CD14-positive monocyte (primary cell): ENCODE measurements at regions not wholly inside any gene's neighbourhood (a gene's known extent, or its start where the extent isn't known, plus 50 kb on each side); places are given as distances from the start of the nearest gene placed in this dataset.

ENCODE experiments used
- DNase-seq, 3 donors: peaks; one replicate each; pipeline ENCODE4 v3.0.0-alpha.2; 2011 to 2022
- H2AFZ ChIP-seq: 2 replicates; pipeline ENCODE4 v1.6.0; 2012; ENCODE audit warnings: mild to moderate bottlenecking, low read depth, low read length, inconsistent platforms; ENCODE audit not compliant: insufficient read depth, poor library complexity, severe bottlenecking
- H3K27ac ChIP-seq, 2 donors: 1 replicate in 1 of 2; 2 replicates in 1 of 2; pipeline ENCODE4 v1.5.1; 2012 to 2013; ENCODE audit warnings: low read length in 2 of 2, control low read depth in 1 of 2, inconsistent platforms in 1 of 2, low read depth in 1 of 2, mild to moderate bottlenecking in 1 of 2
- H3K27me3 ChIP-seq, 2 donors: one replicate each; pipeline versions ENCODE4 v1.6.0 to v1.6.1; 2011 to 2013; ENCODE audit warnings: low read length in 2 of 2; ENCODE audit not compliant: control insufficient read depth in 2 of 2, insufficient read depth in 2 of 2
- H3K36me3 ChIP-seq, 2 donors: replicated peaks in 1 of 2; 1 replicate in 1 of 2; 2 replicates in 1 of 2; pipeline versions ENCODE4 v1.5.1 to v1.6.1; 2012 to 2013; ENCODE audit warnings: low read length in 2 of 2, control low read depth in 1 of 2, inconsistent platforms in 1 of 2, mild to moderate bottlenecking in 1 of 2; ENCODE audit not compliant: insufficient read depth in 2 of 2, control insufficient read depth in 1 of 2
- H3K4me1 ChIP-seq, 2 donors: 1 replicate in 1 of 2; 2 replicates in 1 of 2; pipeline versions ENCODE4 v1.5.1 to v1.6.1; 2012 to 2013; ENCODE audit warnings: low read length in 2 of 2, control low read depth in 1 of 2, inconsistent platforms in 1 of 2, mild to moderate bottlenecking in 1 of 2, moderate library complexity in 1 of 2; ENCODE audit not compliant: insufficient read depth in 2 of 2, control insufficient read depth in 1 of 2
- H3K4me2 ChIP-seq: replicated peaks from 2 replicates; pipeline ENCODE3; 2012; ENCODE audit warnings: low read length, moderate library complexity, mild to moderate bottlenecking; ENCODE audit not compliant: poor library complexity, severe bottlenecking; ENCODE audit errors: extremely low read depth
- H3K4me3 ChIP-seq, 3 experiments: fragments of 200-600 bp in 1 of 3; sonication (generic) in 1 of 3; replicated peaks in 1 of 3; 1 replicate in 2 of 3; 2 replicates in 1 of 3; pipeline ENCODE4 v1.5.1; 2011 to 2013; ENCODE audit warnings: low read length in 3 of 3, mild to moderate bottlenecking in 3 of 3, control low read depth in 2 of 3, low read depth in 2 of 3, inconsistent platforms in 1 of 3, moderate library complexity in 1 of 3
- H3K79me2 ChIP-seq: 2 replicates; pipeline ENCODE4 v1.6.0; 2012; ENCODE audit warnings: mild to moderate bottlenecking, control low read depth, inconsistent platforms, low read length, moderate library complexity; ENCODE audit not compliant: insufficient read depth
- H3K9ac ChIP-seq: 2 replicates; pipeline ENCODE4 v1.6.0; 2017; ENCODE audit warnings: low read length, mild to moderate bottlenecking; ENCODE audit not compliant: insufficient read depth, poor library complexity, severe bottlenecking
- H3K9me3 ChIP-seq, 2 donors: replicated peaks in 1 of 2; 1 replicate in 1 of 2; 2 replicates in 1 of 2; pipeline versions ENCODE4 v1.5.1 to v1.6.1; 2012 to 2013; ENCODE audit warnings: low read length in 2 of 2, control low read depth in 1 of 2; ENCODE audit not compliant: control insufficient read depth in 1 of 2, insufficient read depth in 1 of 2
- H4K20me1 ChIP-seq: 2 replicates; pipeline ENCODE4 v1.6.0; 2012; ENCODE audit warnings: mild to moderate bottlenecking, low read length, control low read depth, moderate library complexity; ENCODE audit not compliant: insufficient read depth
- H3K27ac Mint-ChIP-seq, 7 donors: one replicate each; pipeline ENCODE4 v1.8.0; 2020; ENCODE audit warnings: mild to moderate bottlenecking in 7 of 7, mixed read lengths in 7 of 7, moderate library complexity in 6 of 7, inconsistent platforms in 2 of 7
- H3K27me3 Mint-ChIP-seq, 3 donors: one replicate each; pipeline ENCODE4 v1.8.0; 2021 to 2022; ENCODE audit warnings: low read depth in 3 of 3, mild to moderate bottlenecking in 3 of 3, mixed read lengths in 3 of 3, moderate library complexity in 3 of 3, inconsistent platforms in 1 of 3
- H3K36me3 Mint-ChIP-seq, 2 donors: one replicate each; pipeline ENCODE4 v1.8.0; 2020; ENCODE audit warnings: mixed read lengths in 2 of 2, inconsistent platforms in 1 of 2, mild to moderate bottlenecking in 1 of 2
- H3K4me1 Mint-ChIP-seq: one replicate; pipeline ENCODE4 v1.8.0; 2020; ENCODE audit warnings: mild to moderate bottlenecking, mixed read lengths
- H3K4me3 Mint-ChIP-seq, 2 donors: one replicate each; pipeline ENCODE4 v1.8.0; 2020; ENCODE audit warnings: mild to moderate bottlenecking in 2 of 2, mixed read lengths in 2 of 2, moderate library complexity in 1 of 2
- H3K9me3 Mint-ChIP-seq, 7 donors: one replicate each; pipeline ENCODE4 v1.8.0; 2020 to 2022; ENCODE audit warnings: mixed read lengths in 7 of 7, mild to moderate bottlenecking in 6 of 7, moderate library complexity in 6 of 7, inconsistent platforms in 2 of 7
- CTCF ChIP-seq: fragments of 200-600 bp; IDR thresholded peaks from one replicate; pipeline ENCODE4 v1.8.0; 2022; ENCODE audit warnings: antibody characterized with exemption, mild to moderate bottlenecking
- WGBS: methylation state at CpG from one replicate; pipeline ENCODE4 v1.1.5; 2013; ENCODE audit warnings: missing lambda C conversion rate; ENCODE audit not compliant: insufficient coverage; 5-methylcytosine and 5-hydroxymethylcytosine counted together
- intact Hi-C, 2 donors: fragments of 100-400 bp; cut with micrococcal nuclease; formaldehyde crosslinking; loops; one replicate each; pipeline versions ENCODE4 v1.15.0 to v1.15.1; 2023

GRCh38 chr16:87172632-87173031 is 144.6 kb downstream of the C16orf95 start:
- H3K4me3 Mint-ChIP-seq = no peak overlapping the region
- no peaks in the 10 kb centered on the region for H3K36me3 Mint-ChIP-seq
- no peaks in the 10 kb centered on the region for H3K9me3 ChIP-seq
- H3K36me3 ChIP-seq = no peaks in the 10 kb centered on the region
- H2AFZ ChIP-seq = no peak overlapping the region
- TF ChIP-seq CTCF = no peak
- H3K27me3 ChIP-seq = no peaks in the 10 kb centered on the region
- no peaks in the 10 kb centered on the region for H4K20me1 ChIP-seq
- intact Hi-C loops = no loop called here
- no peak overlapping the region for H3K27ac ChIP-seq
- no peak overlapping the region for H3K9ac ChIP-seq
- H3K27me3 Mint-ChIP-seq = peaks cover 3 to 7% (median 6%) of the 10 kb centered on the region in 3 donors
- no peaks in the 10 kb centered on the region for H3K4me1 Mint-ChIP-seq
- no peaks in the 10 kb centered on the region for H3K4me1 ChIP-seq
- H3K4me3 ChIP-seq = no peak overlapping the region
- H3K79me2 ChIP-seq = no peaks in the 10 kb centered on the region
- 97% methylated on average over 6 of the region's 6 CpGs for WGBS
- no peak overlapping the region for H3K27ac Mint-ChIP-seq
- peaks cover 0 to 3% (median 0%) of the 10 kb centered on the region in 7 donors for H3K9me3 Mint-ChIP-seq
- no peak for DNase-seq
- no peak overlapping the region for H3K4me2 ChIP-seq

- 88% methylated on average over 9 of the region's 10 CpGs for WGBS
- Histone ChIP-seq H3K9me3 (no peaks in the 10 kb centered on the region), H3K4me1 (no peaks in the 10 kb centered on the region), H2AFZ (no peak overlapping the region), H3K4me3 (no peak overlapping the region), H3K79me2 (no peaks in the 10 kb centered on the region), H3K36me3 (no peaks in the 10 kb centered on the region), H3K4me2 (no peak overlapping the region), H4K20me1 (no peaks in the 10 kb centered on the region), H3K27me3 (no peaks in the 10 kb centered on the region), H3K27ac (no peak overlapping the region), H3K9ac (no peak overlapping the region)
- peaks cover 0 to 3% (median 0%) of the 10 kb centered on the region in 7 donors for H3K9me3 Mint-ChIP-seq
- TF ChIP-seq CTCF = no peak
- peaks cover 9 to 10% (median 9%) of the 10 kb centered on the region in 3 donors for H3K27me3 Mint-ChIP-seq
- H3K36me3 Mint-ChIP-seq = no peaks in the 10 kb centered on the region
- H3K4me3 Mint-ChIP-seq = no peak overlapping the region
- intact Hi-C loops = no loop called here
- no peak for DNase-seq
- H3K4me1 Mint-ChIP-seq = no peaks in the 10 kb centered on the region
- H3K27ac Mint-ChIP-seq = no peak overlapping the region
Measured at GRCh38 chr16:87173294-87173893, 143.8 kb downstream of the C16orf95 start.
